AG04450 (cell line): ENCODE measurements at regions not wholly inside any gene's neighbourhood (a gene's known extent, or its start where the extent isn't known, plus 50 kb on each side); places are given as distances from the start of the nearest gene placed in this dataset.

Source experiments
- CTCF ChIA-PET: fragments of 300-600, 350-600 bp; formaldehyde crosslinking; extraction: SDS; loops from one replicate; lab custom pipeline; 2022; ENCODE audit warnings: antibody characterized with exemption, inconsistent platforms; lab: Charles Lee
- POLR2A ChIA-PET: fragments of 350-600 bp; formaldehyde crosslinking; extraction: SDS; loops from one replicate; lab custom pipeline; 2021; ENCODE audit warnings: antibody characterized with exemption, inconsistent platforms; lab: Yijun Ruan, JAX
- DNase-seq: peaks from one replicate; pipeline ENCODE4 v3.0.0-alpha.2; 2011; ENCODE audit warnings: low read depth, low spot score
- H3K27ac ChIP-seq: one replicate; pipeline ENCODE4 v1.5.1; 2012; ENCODE audit warnings: low read depth, low read length, control low read depth
- H3K27me3 ChIP-seq: one replicate; pipeline ENCODE4 v1.6.0; 2012; ENCODE audit warnings: low read length; ENCODE audit not compliant: control insufficient read depth, insufficient read depth
- H3K4me3 ChIP-seq: 2 replicates; pipeline ENCODE4 v1.5.1; 2011; ENCODE audit warnings: mild to moderate bottlenecking, low read depth, low read length, control low read depth
- H3K9me3 ChIP-seq: 2 replicates; pipeline ENCODE4 v1.5.1; 2012; ENCODE audit warnings: low read length; ENCODE audit not compliant: control insufficient read depth, insufficient read depth
- CTCF ChIP-seq: IDR thresholded peaks from 2 replicates; pipeline ENCODE4 v1.5.1; 2011; ENCODE audit warnings: low read depth, low read length, control low read depth, inconsistent platforms

DNA sequence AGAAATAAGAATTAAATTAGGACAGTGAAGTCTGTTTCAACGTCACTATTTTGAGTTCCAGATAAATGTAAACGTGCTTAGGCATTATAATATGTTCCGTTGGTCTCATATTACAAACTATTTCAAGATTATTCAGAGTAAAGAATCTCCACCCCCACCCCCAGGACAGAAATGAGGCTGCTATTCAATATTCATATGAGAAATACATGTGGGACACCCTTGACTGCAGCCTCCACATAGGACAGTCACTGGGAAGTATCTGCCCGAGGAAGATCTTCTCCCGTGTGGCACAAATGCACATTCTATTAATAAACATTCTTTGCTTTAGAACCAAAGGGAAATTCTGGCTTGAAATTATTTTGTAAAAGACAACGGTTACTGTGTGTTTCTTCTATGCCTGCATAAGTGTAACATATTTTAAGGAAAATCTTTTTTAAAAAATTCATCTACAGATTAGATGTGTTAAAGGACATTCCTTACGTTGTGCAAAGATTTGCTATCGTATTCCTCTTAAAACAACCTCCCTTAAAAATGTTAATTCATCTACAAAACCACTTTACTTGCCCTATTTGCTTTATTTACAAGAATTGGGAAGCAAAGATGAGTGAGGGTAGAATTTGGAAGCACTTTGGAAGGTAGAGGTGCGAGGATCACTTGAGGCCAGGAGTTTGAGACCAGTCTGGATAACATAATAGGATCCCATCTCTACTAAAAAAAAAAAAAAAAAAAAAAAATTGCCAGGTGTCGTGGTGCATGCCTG lies 148.3 kb upstream of the SOX14 start:
- H3K27me3 ChIP-seq: no peaks in the 10 kb centered on the region
- H3K9me3 ChIP-seq: no peaks in the 10 kb centered on the region
- no peak for DNase-seq
- CTCF ChIA-PET: interaction anchor here (0.7 kb wide), 1 partner anchor 197 kb away, joined by 3 read pairs; no protein-coding TSS in a partner anchor
- no peak overlapping the region for H3K4me3 ChIP-seq
- H3K27ac ChIP-seq: no peak overlapping the region
- no peak for TF ChIP-seq CTCF
- POLR2A ChIA-PET: no interaction called here

- H3K27ac ChIP-seq: no peak overlapping the region
- TF ChIP-seq CTCF: no peak
- no peak overlapping the region for H3K4me3 ChIP-seq
- ChIA-PET POLR2A (no interaction called here), CTCF (no interaction called here)
- H3K27me3 ChIP-seq: no peaks in the 10 kb centered on the region
- peaks cover 4% of the 10 kb centered on the region for H3K9me3 ChIP-seq
- no peak for DNase-seq
Observed at GRCh38 chr3:137641879-137642704, 122.0 kb upstream of the SOX14 start.

DNA sequence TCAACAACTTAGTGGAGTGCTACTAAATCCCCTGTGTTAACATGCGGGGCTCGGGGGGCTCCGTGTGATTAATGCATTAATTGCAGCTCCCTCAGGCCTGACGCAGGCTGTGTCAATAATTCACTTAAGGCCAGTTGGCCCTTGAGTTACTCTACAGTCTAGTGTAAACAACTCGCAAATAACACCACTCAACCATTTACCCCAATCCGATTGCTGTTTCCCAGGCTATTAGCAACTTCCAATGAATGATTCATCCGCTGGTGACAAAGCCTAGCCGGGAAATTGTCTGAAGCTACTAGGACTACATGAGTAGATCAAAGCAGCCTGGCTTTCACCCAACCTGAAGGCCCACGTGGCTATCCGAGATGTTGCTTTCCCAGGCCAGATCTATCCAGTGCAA lies 121.3 kb upstream of the SOX14 start:
- Histone ChIP-seq H3K9me3 (peaks cover 4% of the 10 kb centered on the region), H3K27ac (no peak overlapping the region), H3K27me3 (no peaks in the 10 kb centered on the region), H3K4me3 (no peak overlapping the region)
- POLR2A ChIA-PET: no interaction called here
- TF ChIP-seq CTCF: no peak
- no peak for DNase-seq
- CTCF ChIA-PET: no interaction called here

- no peak for TF ChIP-seq CTCF
- peaks cover 18% of the 10 kb centered on the region; the same call in 1 of the 2 replicates for H3K9me3 ChIP-seq
- CTCF ChIA-PET: no interaction called here
- POLR2A ChIA-PET: no interaction called here
- H3K27ac ChIP-seq: no peak overlapping the region
- DNase-seq: no peak
- H3K4me3 ChIP-seq: no peak overlapping the region
- no peaks in the 10 kb centered on the region for H3K27me3 ChIP-seq
Observed at GRCh38 chr3:137647179-137647578, 116.9 kb upstream of the SOX14 start.
